Activated CD8-positive, alpha-beta T cell treated with anti-CD3 and anti-CD28 coated beads for 36 hours (primary cell): ENCODE measurements at regions not wholly inside any gene's neighbourhood (a gene's known extent, or its start where the extent isn't known, plus 50 kb on each side); places are given as distances from the start of the nearest gene placed in this dataset.

Source experiments
- ATAC-seq: fragments of 200-7000 bp; cut with Tn5 transposase; one replicate; pipeline ENCODE4 v1.10.0; 2021; ENCODE audit warnings: mild to moderate bottlenecking, moderate library complexity
- CTCF ChIA-PET: fragments of 350-600 bp; sonication (Branson Sonifier 250); formaldehyde crosslinking; loops from one replicate; lab custom pipeline; 2021; ENCODE audit warnings: antibody characterized with exemption; lab: Charles Lee
- POLR2A ChIA-PET: fragments of 350-600 bp; sonication (Branson Sonifier 250); formaldehyde crosslinking; loops from one replicate; lab custom pipeline; 2021; ENCODE audit warnings: antibody characterized with exemption; lab: Charles Lee
- DNase-seq: peaks from one replicate; pipeline ENCODE4 v3.0.0-alpha.2; 2020
- H3K27ac Mint-ChIP-seq: one replicate; pipeline ENCODE4 v1.8.0; 2021; ENCODE audit warnings: mild to moderate bottlenecking, mixed read lengths
- H3K27me3 Mint-ChIP-seq: one replicate; pipeline ENCODE4 v1.8.0; 2021; ENCODE audit warnings: mixed read lengths
- H3K36me3 Mint-ChIP-seq: one replicate; pipeline ENCODE4 v1.8.0; 2021; ENCODE audit warnings: low read depth, mixed read lengths
- H3K4me1 Mint-ChIP-seq: one replicate; pipeline ENCODE4 v1.8.0; 2021; ENCODE audit warnings: low read depth, mixed read lengths
- H3K4me3 Mint-ChIP-seq: one replicate; pipeline ENCODE4 v1.8.0; 2021; ENCODE audit warnings: mild to moderate bottlenecking, moderate library complexity, mixed read lengths
- H3K9me3 Mint-ChIP-seq: one replicate; pipeline ENCODE4 v1.8.0; 2021; ENCODE audit warnings: mixed read lengths
- intact Hi-C: fragments of 100-400 bp; cut with micrococcal nuclease; formaldehyde crosslinking; loops from one replicate; pipeline ENCODE4 v1.10.0; 2022
- TF ChIP-seq, protein P1 (sequence below): fragments of 200-600 bp; IDR thresholded peaks from one replicate; pipeline ENCODE4 v1.8.0; 2022; ENCODE audit warnings: antibody characterized with exemption, mild to moderate bottlenecking

DNA sequence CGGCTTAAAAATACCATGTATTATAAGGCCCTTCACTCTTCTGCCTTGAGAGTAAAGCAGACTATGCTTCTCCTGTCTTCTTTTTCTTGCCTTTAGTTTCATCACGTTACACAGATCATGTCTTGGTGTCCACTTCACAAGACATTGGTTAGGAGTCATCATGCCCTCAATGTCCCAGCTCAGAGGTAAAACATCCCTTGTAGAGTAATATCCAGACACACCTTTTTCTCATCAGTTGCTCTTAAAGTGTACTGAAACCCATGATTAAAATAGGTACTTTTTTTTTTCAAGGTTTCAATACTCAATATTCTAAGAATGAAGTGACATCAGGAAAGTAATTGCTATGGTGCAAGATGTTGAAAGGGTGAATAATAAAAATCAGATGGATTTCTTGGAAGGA is 267.8 kb downstream of the PMP22 start:
- ChIA-PET CTCF (no interaction called here), POLR2A (no interaction called here)
- intact Hi-C loops = no loop called here
- TF ChIP-seq, protein P1, sequence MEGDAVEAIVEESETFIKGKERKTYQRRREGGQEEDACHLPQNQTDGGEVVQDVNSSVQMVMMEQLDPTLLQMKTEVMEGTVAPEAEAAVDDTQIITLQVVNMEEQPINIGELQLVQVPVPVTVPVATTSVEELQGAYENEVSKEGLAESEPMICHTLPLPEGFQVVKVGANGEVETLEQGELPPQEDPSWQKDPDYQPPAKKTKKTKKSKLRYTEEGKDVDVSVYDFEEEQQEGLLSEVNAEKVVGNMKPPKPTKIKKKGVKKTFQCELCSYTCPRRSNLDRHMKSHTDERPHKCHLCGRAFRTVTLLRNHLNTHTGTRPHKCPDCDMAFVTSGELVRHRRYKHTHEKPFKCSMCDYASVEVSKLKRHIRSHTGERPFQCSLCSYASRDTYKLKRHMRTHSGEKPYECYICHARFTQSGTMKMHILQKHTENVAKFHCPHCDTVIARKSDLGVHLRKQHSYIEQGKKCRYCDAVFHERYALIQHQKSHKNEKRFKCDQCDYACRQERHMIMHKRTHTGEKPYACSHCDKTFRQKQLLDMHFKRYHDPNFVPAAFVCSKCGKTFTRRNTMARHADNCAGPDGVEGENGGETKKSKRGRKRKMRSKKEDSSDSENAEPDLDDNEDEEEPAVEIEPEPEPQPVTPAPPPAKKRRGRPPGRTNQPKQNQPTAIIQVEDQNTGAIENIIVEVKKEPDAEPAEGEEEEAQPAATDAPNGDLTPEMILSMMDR = no peak
- no peaks in the 10 kb centered on the region for H3K36me3 Mint-ChIP-seq
- H3K9me3 Mint-ChIP-seq = no peaks in the 10 kb centered on the region
- H3K27me3 Mint-ChIP-seq = peaks cover 5% of the 10 kb centered on the region
- H3K27ac Mint-ChIP-seq = no peak overlapping the region
- ATAC-seq (no peak), DNase-seq (no peak)
- no peaks in the 10 kb centered on the region for H3K4me1 Mint-ChIP-seq
- H3K4me3 Mint-ChIP-seq = no peak overlapping the region

DNA sequence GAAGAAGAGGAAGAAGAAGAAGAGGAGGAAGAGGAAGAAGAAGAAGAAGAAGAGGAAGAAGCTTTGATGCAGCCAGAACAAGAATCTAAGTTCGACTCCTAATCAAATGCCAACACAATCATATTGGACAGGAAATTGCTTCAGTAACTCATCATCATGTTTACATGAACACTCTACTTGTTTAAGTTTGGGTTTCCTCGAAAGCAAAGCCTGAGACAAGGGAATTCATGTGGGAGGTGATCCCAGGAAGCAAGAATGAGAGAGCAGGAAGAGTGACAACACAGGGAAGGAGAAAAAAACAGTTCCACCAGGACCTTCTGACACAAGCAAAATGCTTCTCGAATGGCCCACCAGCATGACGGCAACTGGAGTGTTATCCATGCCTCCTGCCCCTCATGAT is 279.0 kb downstream of the PMP22 start:
- DNase-seq (no peak), ATAC-seq (no peak)
- H3K27me3 Mint-ChIP-seq = peaks cover 9% of the 10 kb centered on the region
- ChIA-PET POLR2A (interaction anchor here (0.6 kb wide), 1 partner anchor 38 kb away, joined by 3 read pairs; no protein-coding TSS in a partner anchor), CTCF (no interaction called here)
- H3K4me1 Mint-ChIP-seq = no peaks in the 10 kb centered on the region
- H3K27ac Mint-ChIP-seq = no peak overlapping the region
- H3K9me3 Mint-ChIP-seq = no peaks in the 10 kb centered on the region
- intact Hi-C loops = no loop called here
- no peaks in the 10 kb centered on the region for H3K36me3 Mint-ChIP-seq
- TF ChIP-seq, protein P1 = no peak
- H3K4me3 Mint-ChIP-seq = no peak overlapping the region

DNA sequence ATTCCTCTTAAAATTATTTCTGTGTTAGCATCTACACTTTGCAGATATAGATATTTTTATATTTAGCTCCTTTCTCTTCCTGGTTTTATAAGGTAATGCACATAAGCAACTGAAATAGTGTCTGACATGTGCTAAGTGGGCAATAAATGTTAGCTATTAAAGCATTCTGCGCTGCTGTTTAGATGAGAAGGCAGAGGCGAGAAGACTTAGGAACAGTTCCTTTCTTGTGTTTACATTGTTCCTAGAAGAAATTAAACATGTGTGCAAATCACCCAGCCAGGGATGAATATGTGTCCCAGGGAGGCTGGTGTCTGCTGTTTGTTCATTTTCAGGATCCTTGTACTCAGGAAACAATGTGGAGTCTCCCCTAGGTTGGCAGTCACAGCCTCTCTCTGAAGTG is 292.3 kb downstream of the PMP22 start:
- ChIA-PET POLR2A (no interaction called here), CTCF (no interaction called here)
- Mint-ChIP-seq H3K4me1 (no peaks in the 10 kb centered on the region), H3K9me3 (peaks cover 23% of the 10 kb centered on the region), H3K4me3 (no peak overlapping the region), H3K27me3 (peaks cover 22% of the 10 kb centered on the region), H3K36me3 (peaks cover 4% of the 10 kb centered on the region), H3K27ac (no peak overlapping the region)
- intact Hi-C loops = no loop called here
- ATAC-seq = no peak
- TF ChIP-seq, protein P1 = no peak
- DNase-seq = no peak

DNA sequence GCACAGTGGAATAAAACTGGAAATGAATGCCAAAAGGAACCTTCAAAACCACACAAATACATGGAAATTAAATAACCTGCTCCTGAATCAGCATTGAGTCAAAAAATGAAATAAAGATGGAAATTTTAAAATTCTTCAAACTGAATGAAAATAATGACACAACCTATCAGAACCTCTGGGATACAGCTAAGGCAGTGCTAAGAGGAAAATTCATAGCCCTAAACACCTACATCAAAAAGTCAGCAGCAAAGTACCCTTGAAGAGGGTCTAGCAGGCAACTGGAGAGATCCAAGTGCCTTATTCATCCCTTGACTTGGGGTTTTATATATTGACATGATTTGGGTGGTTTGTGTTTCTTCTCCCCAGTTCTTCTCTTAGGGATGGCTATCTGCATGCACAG is 294.1 kb downstream of the PMP22 start:
- ChIA-PET POLR2A (no interaction called here), CTCF (no interaction called here)
- H3K9me3 Mint-ChIP-seq = peaks cover 23% of the 10 kb centered on the region
- no peak overlapping the region for H3K27ac Mint-ChIP-seq
- no peaks in the 10 kb centered on the region for H3K4me1 Mint-ChIP-seq
- ATAC-seq (no peak), DNase-seq (no peak)
- TF ChIP-seq, protein P1 = no peak
- peaks cover 20% of the 10 kb centered on the region for H3K27me3 Mint-ChIP-seq
- intact Hi-C loops = no loop called here
- no peak overlapping the region for H3K4me3 Mint-ChIP-seq
- peaks cover 4% of the 10 kb centered on the region for H3K36me3 Mint-ChIP-seq

DNA sequence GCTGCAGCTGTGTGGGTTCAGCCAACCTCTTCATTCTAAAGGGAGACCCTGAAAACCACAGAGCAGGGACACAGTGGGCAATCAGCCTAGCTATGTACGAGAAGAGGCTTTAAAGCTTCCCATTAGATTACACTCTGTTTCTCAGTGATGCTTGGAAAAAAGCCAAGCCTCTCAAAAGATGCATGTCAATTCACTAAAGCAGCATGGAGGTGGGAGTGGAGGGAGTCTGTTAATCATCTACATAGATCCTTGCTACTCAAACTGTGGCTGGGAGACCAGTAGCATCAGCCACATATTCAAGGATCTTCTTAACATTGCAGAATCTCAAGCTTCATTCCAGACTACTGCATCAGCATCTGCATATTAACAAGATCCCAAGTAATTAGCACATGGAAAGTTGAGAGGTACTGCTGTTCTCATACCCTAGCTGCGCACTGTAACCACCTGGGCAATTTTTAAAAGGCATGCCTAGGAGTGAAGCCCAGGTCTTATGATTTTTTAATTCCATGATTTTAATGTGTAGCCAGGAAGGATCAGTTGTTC is 305.9 kb downstream of the PMP22 start:
- H3K27me3 Mint-ChIP-seq = peaks cover 4% of the 10 kb centered on the region
- ChIA-PET POLR2A (no interaction called here), CTCF (no interaction called here)
- no peak overlapping the region for H3K4me3 Mint-ChIP-seq
- no peak overlapping the region for H3K27ac Mint-ChIP-seq
- intact Hi-C loops = no loop called here
- DNase-seq = no peak
- H3K4me1 Mint-ChIP-seq = no peaks in the 10 kb centered on the region
- no peaks in the 10 kb centered on the region for H3K36me3 Mint-ChIP-seq
- ATAC-seq = no peak
- TF ChIP-seq, protein P1 = no peak
- H3K9me3 Mint-ChIP-seq = no peaks in the 10 kb centered on the region
